ENCODE measurements at regions not wholly inside any gene's neighbourhood (a gene's known extent, or its start where the extent isn't known, plus 50 kb on each side); places are given as distances from the start of the nearest gene placed in this dataset.

GRCh38 chr1:164051782-164052181, 507.2 kb upstream of the PBX1 start:
- H3K9me3 ChIP-seq = no peaks in the 10 kb centered on the region
- DNase-seq = no peak
- no peaks in the 10 kb centered on the region for H3K36me3 ChIP-seq
- no peak overlapping the region for H3K27ac ChIP-seq
- no peak overlapping the region for H3K4me3 ChIP-seq
- no peaks in the 10 kb centered on the region for H3K27me3 ChIP-seq
- intact Hi-C loops (cut with DNase I) = no loop called here
- no peak for TF ChIP-seq POLR2A (IDR thresholded peaks at IDR 0.05)
- TF ChIP-seq CTCF (IDR thresholded peaks at IDR 0.05) = no peak
- TF ChIP-seq EP300 (IDR thresholded peaks at IDR 0.05) = no peak
- WGBS, 3 donors = 39 to 67% (median 49%) methylated on average over 1 of the region's 1 CpG
- H3K4me1 ChIP-seq (ENCODE audit: insufficient read depth) = no peaks in the 10 kb centered on the region

GRCh38 chr1:164054331-164054730, 504.7 kb upstream of the PBX1 start:
- Histone ChIP-seq H3K4me1 (ENCODE audit: insufficient read depth) (no peaks in the 10 kb centered on the region), H3K9me3 (no peaks in the 10 kb centered on the region), H3K27ac (no peak overlapping the region), H3K27me3 (no peaks in the 10 kb centered on the region), H3K36me3 (no peaks in the 10 kb centered on the region), H3K4me3 (no peak overlapping the region)
- intact Hi-C loops (cut with DNase I) = no loop called here
- WGBS, 3 donors = 80 to 83% (median 82%) methylated on average over 4 of the region's 4 CpGs
- no peak for DNase-seq
- no peak for TF ChIP-seq EP300 (IDR thresholded peaks at IDR 0.05)
- no peak for TF ChIP-seq POLR2A (IDR thresholded peaks at IDR 0.05)
- no peak for TF ChIP-seq CTCF (IDR thresholded peaks at IDR 0.05)

GRCh38 chr1:164058198-164058597, 500.8 kb upstream of the PBX1 start:
- H3K27ac ChIP-seq = no peak overlapping the region
- no peaks in the 10 kb centered on the region for H3K27me3 ChIP-seq
- 75 to 84% (median 76%) methylated on average over 4 of the region's 4 CpGs for WGBS, 3 donors
- no peaks in the 10 kb centered on the region for H3K4me1 ChIP-seq (ENCODE audit: insufficient read depth)
- intact Hi-C loops (cut with DNase I) = no loop called here
- no peak for DNase-seq
- H3K36me3 ChIP-seq = no peaks in the 10 kb centered on the region
- TF ChIP-seq EP300 (IDR thresholded peaks at IDR 0.05) = no peak
- TF ChIP-seq CTCF (IDR thresholded peaks at IDR 0.05) = no peak
- no peak for TF ChIP-seq POLR2A (IDR thresholded peaks at IDR 0.05)
- no peaks in the 10 kb centered on the region for H3K9me3 ChIP-seq
- H3K4me3 ChIP-seq = no peak overlapping the region

- Histone ChIP-seq H3K4me3 (no peak overlapping the region), H3K27me3 (no peaks in the 10 kb centered on the region), H3K27ac (no peak overlapping the region), H3K9me3 (no peaks in the 10 kb centered on the region), H3K4me1 (ENCODE audit: insufficient read depth) (no peaks in the 10 kb centered on the region), H3K36me3 (no peaks in the 10 kb centered on the region)
- peak in 1 of 5 donors; percentile 2 for DNase-seq
- 84 to 92% (median 87%) methylated on average over 3 of the region's 3 CpGs for WGBS, 3 donors
- intact Hi-C loops (cut with DNase I) = no loop called here
- no peak for TF ChIP-seq POLR2A (IDR thresholded peaks at IDR 0.05)
- no peak for TF ChIP-seq CTCF (IDR thresholded peaks at IDR 0.05)
- no peak for TF ChIP-seq EP300 (IDR thresholded peaks at IDR 0.05)
Measured at GRCh38 chr1:164061528-164061927, 497.5 kb upstream of the PBX1 start.

- intact Hi-C loops (cut with DNase I) = no loop called here
- no peak for DNase-seq
- Histone ChIP-seq H3K9me3 (no peaks in the 10 kb centered on the region), H3K4me3 (no peak overlapping the region), H3K27ac (no peak overlapping the region), H3K27me3 (no peaks in the 10 kb centered on the region), H3K36me3 (no peaks in the 10 kb centered on the region), H3K4me1 (ENCODE audit: insufficient read depth) (no peaks in the 10 kb centered on the region)
- TF ChIP-seq EP300 (IDR thresholded peaks at IDR 0.05) (no peak), CTCF (IDR thresholded peaks at IDR 0.05) (no peak), POLR2A (IDR thresholded peaks at IDR 0.05) (no peak)
- 38 to 63% (median 47%) methylated on average over 2 of the region's 2 CpGs for WGBS, 3 donors
Measured at GRCh38 chr1:164064501-164064900, 494.5 kb upstream of the PBX1 start.
